ENCODE measurements at regions not wholly inside any gene's neighbourhood (a gene's known extent, or its start where the extent isn't known, plus 50 kb on each side); places are given as distances from the start of the nearest gene placed in this dataset.

- Histone ChIP-seq H4K20me1 (ENCODE audit: insufficient read depth) (no peaks in the 10 kb centered on the region), H3K36me3 (ENCODE audit: insufficient read depth, low read length) (no peaks in the 10 kb centered on the region), H3K79me2 (replicated peaks; ENCODE audit: insufficient read depth, low read length) (no peaks in the 10 kb centered on the region), H3K27ac (ENCODE audit: low read length) (no peak overlapping the region), H3K9ac (ENCODE audit: low read length) (no peak overlapping the region), H2AFZ (ENCODE audit: low read depth, low read length) (no peak overlapping the region), H3K27me3 (ENCODE audit: insufficient read depth, low read depth, low read length) (no peaks in the 10 kb centered on the region), H3K4me3 (ENCODE audit: low read length) (no peak overlapping the region), H3K9me3 (ENCODE audit: low read length) (no peaks in the 10 kb centered on the region), H3F3A (ENCODE audit: insufficient read depth, low read length, poor library complexity, severe bottlenecking) (peaks cover 4% of the 10 kb centered on the region), H3K4me2 (ENCODE audit: low read length) (no peak overlapping the region), H3K9me2 (ENCODE audit: insufficient read depth, low read length) (no peaks in the 10 kb centered on the region)
- TF ChIP-seq REST (IDR thresholded peaks at IDR 0.05; ENCODE audit: borderline replicate concordance): no peak
- TF ChIP-seq CTCF (IDR thresholded peaks at IDR 0.05; ENCODE audit: poor library complexity, severe bottlenecking): no peak
- TF ChIP-seq SMC3 (conservative IDR thresholded peaks at IDR 0.05; ENCODE audit: poor library complexity): no peak
- TF ChIP-seq EZH2 (IDR thresholded peaks at IDR 0.05; ENCODE audit: borderline replicate concordance, insufficient read depth, low read length, poor library complexity, severe bottlenecking): no peak
- TF ChIP-seq RAD21 (conservative IDR thresholded peaks at IDR 0.05): no peak
- no peak for TF ChIP-seq POLR2AphosphoS5 (IDR thresholded peaks at IDR 0.05)
- no peak for TF ChIP-seq MXI1 (conservative IDR thresholded peaks at IDR 0.05; ENCODE audit: poor library complexity, severe bottlenecking)
- TF ChIP-seq EP300 (conservative IDR thresholded peaks at IDR 0.05; ENCODE audit: poor library complexity, severe bottlenecking): no peak
- no peak for TF ChIP-seq TAF1 (IDR thresholded peaks at IDR 0.05; ENCODE audit: low read depth)
Measured at GRCh38 chr6:100283285-100283684, 181.4 kb downstream of the SIM1 start.

GRCh38 chr6:100281471-100281901, 183.2 kb downstream of the SIM1 start:
- no peaks in the 10 kb centered on the region for H3K79me2 ChIP-seq (replicated peaks; ENCODE audit: insufficient read depth, low read length)
- TF ChIP-seq EZH2 (IDR thresholded peaks at IDR 0.05; ENCODE audit: borderline replicate concordance, insufficient read depth, low read length, poor library complexity, severe bottlenecking) (no peak), TAF1 (IDR thresholded peaks at IDR 0.05; ENCODE audit: low read depth) (no peak), RAD21 (conservative IDR thresholded peaks at IDR 0.05) (peak; percentile 14), MXI1 (conservative IDR thresholded peaks at IDR 0.05; ENCODE audit: poor library complexity, severe bottlenecking) (no peak), EP300 (conservative IDR thresholded peaks at IDR 0.05; ENCODE audit: poor library complexity, severe bottlenecking) (peak; percentile 36), CTCF (IDR thresholded peaks at IDR 0.05; ENCODE audit: poor library complexity, severe bottlenecking) (no peak), POLR2AphosphoS5 (IDR thresholded peaks at IDR 0.05) (peak; percentile 36), SMC3 (conservative IDR thresholded peaks at IDR 0.05; ENCODE audit: poor library complexity) (no peak), REST (IDR thresholded peaks at IDR 0.05; ENCODE audit: borderline replicate concordance) (no peak)

More at GRCh38 chr6:100281471-100281901, 183.2 kb downstream of the SIM1 start:
- Histone ChIP-seq H3K9ac (ENCODE audit: low read length) (peak overlapping the region; percentile 29), H3K9me3 (ENCODE audit: low read length) (no peaks in the 10 kb centered on the region), H2AFZ (ENCODE audit: low read depth, low read length) (peak overlapping the region; percentile 11), H3K27ac (ENCODE audit: low read length) (peak overlapping the region; percentile 19), H3K9me2 (ENCODE audit: insufficient read depth, low read length) (no peaks in the 10 kb centered on the region), H3K36me3 (ENCODE audit: insufficient read depth, low read length) (no peaks in the 10 kb centered on the region), H3K27me3 (ENCODE audit: insufficient read depth, low read depth, low read length) (no peaks in the 10 kb centered on the region), H3F3A (ENCODE audit: insufficient read depth, low read length, poor library complexity, severe bottlenecking) (peaks cover 4% of the 10 kb centered on the region), H3K4me3 (ENCODE audit: low read length) (peak overlapping the region; percentile 60), H3K4me2 (ENCODE audit: low read length) (peak overlapping the region; percentile 16), H4K20me1 (ENCODE audit: insufficient read depth) (no peaks in the 10 kb centered on the region)
